ENCODE measurements at regions not wholly inside any gene's neighbourhood (a gene's known extent, or its start where the extent isn't known, plus 50 kb on each side); places are given as distances from the start of the nearest gene placed in this dataset.
"Not testable (repeated sequence)": the region's sequence is repeated elsewhere in the genome, so short reads cannot be mapped to it uniquely, and the experiment has no call there.

- Histone ChIP-seq H3K9me3 (ENCODE audit: control insufficient read depth, insufficient read depth, low read length) (no peaks in the 10 kb centered on the region), H3K4me3 (ENCODE audit: low read length) (no peak overlapping the region), H3K27me3 (ENCODE audit: control insufficient read depth, insufficient read depth, low read length) (no peaks in the 10 kb centered on the region), H3K4me1 (ENCODE audit: control insufficient read depth, insufficient read depth, low read length) (no peaks in the 10 kb centered on the region), H3K36me3 (ENCODE audit: control insufficient read depth, insufficient read depth, low read length) (no peaks in the 10 kb centered on the region), H3K27ac (ENCODE audit: low read length) (no peak overlapping the region)
- Mint-ChIP-seq H3K9me3 (peaks cover 9% of the 10 kb centered on the region in 2 donors), H3K4me3 (no peak overlapping the region), H3K4me1 (no peaks in the 10 kb centered on the region), H3K36me3 (no peaks in the 10 kb centered on the region), H3K27me3 (ENCODE audit: low read depth in 2 of 2) (no peaks in the 10 kb centered on the region), H3K27ac (no peak overlapping the region)
- ATAC-seq (no peak), DNase-seq (no peak)
- TF ChIP-seq CTCF (IDR thresholded peaks at IDR 0.05), result no peak
- intact Hi-C loops (cut with micrococcal nuclease), result no loop called here
These were observed 724.5 kb downstream of the TFAP2A start for GRCh38 chr6:9690388-9690787.

GRCh38 chr6:9680727-9681126 is 734.1 kb downstream of the TFAP2A start:
- H3K27me3 ChIP-seq (ENCODE audit: control insufficient read depth, insufficient read depth, low read length); H3K4me3 ChIP-seq (ENCODE audit: low read length); H3K27ac ChIP-seq (ENCODE audit: low read length); H3K27ac Mint-ChIP-seq; intact Hi-C loops (cut with micrococcal nuclease); ATAC-seq; H3K4me3 Mint-ChIP-seq; H3K36me3 Mint-ChIP-seq; H3K36me3 ChIP-seq (ENCODE audit: control insufficient read depth, insufficient read depth, low read length); H3K4me1 Mint-ChIP-seq; DNase-seq; H3K27me3 Mint-ChIP-seq (ENCODE audit: low read depth in 2 of 2); H3K4me1 ChIP-seq (ENCODE audit: control insufficient read depth, insufficient read depth, low read length); H3K9me3 ChIP-seq (ENCODE audit: control insufficient read depth, insufficient read depth, low read length): not testable (repeated sequence)
- peaks cover 9 to 15% of the 10 kb centered on the region in 2 donors for H3K9me3 Mint-ChIP-seq
- WGBS (ENCODE audit: insufficient coverage), result 93% methylated on average over 6 of the region's 6 CpGs

GRCh38 chr6:9675122-9675521 is 739.8 kb downstream of the TFAP2A start:
- H3K9me3 Mint-ChIP-seq, result peaks cover 9 to 11% of the 10 kb centered on the region in 2 donors
- no peaks in the 10 kb centered on the region for H3K27me3 Mint-ChIP-seq (ENCODE audit: low read depth in 2 of 2)
- WGBS (ENCODE audit: insufficient coverage), result 27% methylated on average over 1 of the region's 1 CpG
- H3K4me3 ChIP-seq (ENCODE audit: low read length), result no peak overlapping the region
- TF ChIP-seq CTCF (IDR thresholded peaks at IDR 0.05), result no peak
- H3K27ac ChIP-seq (ENCODE audit: low read length), result no peak overlapping the region
- intact Hi-C loops (cut with micrococcal nuclease), result no loop called here
- no peak for DNase-seq
- H3K4me1 ChIP-seq (ENCODE audit: control insufficient read depth, insufficient read depth, low read length), result no peaks in the 10 kb centered on the region
- peaks cover 9% of the 10 kb centered on the region for H3K36me3 Mint-ChIP-seq
- H3K4me1 Mint-ChIP-seq, result no peaks in the 10 kb centered on the region
- H3K27me3 ChIP-seq (ENCODE audit: control insufficient read depth, insufficient read depth, low read length), result no peaks in the 10 kb centered on the region
- H3K36me3 ChIP-seq (ENCODE audit: control insufficient read depth, insufficient read depth, low read length), result no peaks in the 10 kb centered on the region
- ATAC-seq, result no peak
- H3K4me3 Mint-ChIP-seq, result no peak overlapping the region
- H3K27ac Mint-ChIP-seq, result no peak overlapping the region
- H3K9me3 ChIP-seq (ENCODE audit: control insufficient read depth, insufficient read depth, low read length), result peaks cover 2% of the 10 kb centered on the region

- no peak for TF ChIP-seq CTCF (IDR thresholded peaks at IDR 0.05)
- 81% methylated on average over 4 of the region's 4 CpGs for WGBS (ENCODE audit: insufficient coverage)
- no peaks in the 10 kb centered on the region for H3K4me1 Mint-ChIP-seq
- H3K27me3 Mint-ChIP-seq (ENCODE audit: low read depth in 2 of 2), result no peaks in the 10 kb centered on the region
- peaks cover 3 to 19% of the 10 kb centered on the region in 2 donors for H3K9me3 Mint-ChIP-seq
- DNase-seq (no peak), ATAC-seq (no peak)
- H3K27ac Mint-ChIP-seq, result no peak overlapping the region
- Histone ChIP-seq H3K4me1 (ENCODE audit: control insufficient read depth, insufficient read depth, low read length) (no peaks in the 10 kb centered on the region), H3K27ac (ENCODE audit: low read length) (no peak overlapping the region), H3K9me3 (ENCODE audit: control insufficient read depth, insufficient read depth, low read length) (no peaks in the 10 kb centered on the region), H3K27me3 (ENCODE audit: control insufficient read depth, insufficient read depth, low read length) (no peaks in the 10 kb centered on the region), H3K4me3 (ENCODE audit: low read length) (no peak overlapping the region), H3K36me3 (ENCODE audit: control insufficient read depth, insufficient read depth, low read length) (no peaks in the 10 kb centered on the region)
- no peak overlapping the region for H3K4me3 Mint-ChIP-seq
- H3K36me3 Mint-ChIP-seq, result no peaks in the 10 kb centered on the region
- intact Hi-C loops (cut with micrococcal nuclease), result no loop called here
These were observed 755.0 kb downstream of the TFAP2A start for GRCh38 chr6:9659848-9660247.

Data from natural killer cell (primary cell).